Medulla oblongata (tissue), 1 donor: ENCODE measurements at regions not wholly inside any gene's neighbourhood (a gene's known extent, or its start where the extent isn't known, plus 50 kb on each side); places are given as distances from the start of the nearest gene placed in this dataset.
A peak's percentile ranks its signal among the peaks of the same experiment; 100 is the strongest.

ENCODE experiments used
- DNase-seq: peaks from one replicate; pipeline ENCODE4 v3.0.0-alpha.2; 2015; ENCODE audit errors: extremely low spot score

- no peak for DNase-seq
Observed at GRCh38 chr6:144335311-144335861, 50.3 kb downstream of the UTRN start.

GRCh38 chr6:144335914-144336313 lies 50.8 kb downstream of the UTRN start:
- DNase-seq, result no peak

- DNase-seq, result no peak
Observed at GRCh38 chr6:144336900-144337299, 51.8 kb downstream of the UTRN start.

GRCh38 chr6:144338474-144338873 lies 53.3 kb downstream of the UTRN start:
- DNase-seq, result no peak

GRCh38 chr6:144338951-144339700 lies 54.0 kb downstream of the UTRN start:
- no peak for DNase-seq

GRCh38 chr6:144339859-144340452 lies 54.8 kb downstream of the UTRN start:
- no peak for DNase-seq

GRCh38 chr6:144340541-144341371 lies 55.6 kb downstream of the UTRN start:
- no peak for DNase-seq

- no peak for DNase-seq
Observed at GRCh38 chr6:144341831-144342527, 56.8 kb downstream of the UTRN start.

- no peak for DNase-seq
Observed at GRCh38 chr6:144343701-144344428, 58.7 kb downstream of the UTRN start.

GRCh38 chr6:144344646-144345045 lies 59.5 kb downstream of the UTRN start:
- DNase-seq, result no peak

GRCh38 chr6:144345451-144345850 lies 60.3 kb downstream of the UTRN start:
- no peak for DNase-seq

GRCh38 chr6:144346719-144347447 lies 61.7 kb downstream of the UTRN start:
- no peak for DNase-seq

GRCh38 chr6:144347448-144347759 lies 62.3 kb downstream of the UTRN start:
- no peak for DNase-seq

GRCh38 chr6:144347933-144348332 lies 62.8 kb downstream of the UTRN start:
- DNase-seq, result no peak

- peak; percentile 42 for DNase-seq
Observed at GRCh38 chr6:144349690-144350527, 64.8 kb downstream of the UTRN start.

- no peak for DNase-seq
Observed at GRCh38 chr6:144350528-144350880, 65.4 kb downstream of the UTRN start.

- peak; percentile 39 for DNase-seq
Observed at GRCh38 chr6:144351379-144352127, 66.4 kb downstream of the UTRN start.

GRCh38 chr6:144352331-144352730 lies 67.2 kb downstream of the UTRN start:
- no peak for DNase-seq

- DNase-seq, result no peak
Observed at GRCh38 chr6:144353871-144354314, 68.8 kb downstream of the UTRN start.
